ENCODE measurements at regions not wholly inside any gene's neighbourhood (a gene's known extent, or its start where the extent isn't known, plus 50 kb on each side); places are given as distances from the start of the nearest gene placed in this dataset.

DNA sequence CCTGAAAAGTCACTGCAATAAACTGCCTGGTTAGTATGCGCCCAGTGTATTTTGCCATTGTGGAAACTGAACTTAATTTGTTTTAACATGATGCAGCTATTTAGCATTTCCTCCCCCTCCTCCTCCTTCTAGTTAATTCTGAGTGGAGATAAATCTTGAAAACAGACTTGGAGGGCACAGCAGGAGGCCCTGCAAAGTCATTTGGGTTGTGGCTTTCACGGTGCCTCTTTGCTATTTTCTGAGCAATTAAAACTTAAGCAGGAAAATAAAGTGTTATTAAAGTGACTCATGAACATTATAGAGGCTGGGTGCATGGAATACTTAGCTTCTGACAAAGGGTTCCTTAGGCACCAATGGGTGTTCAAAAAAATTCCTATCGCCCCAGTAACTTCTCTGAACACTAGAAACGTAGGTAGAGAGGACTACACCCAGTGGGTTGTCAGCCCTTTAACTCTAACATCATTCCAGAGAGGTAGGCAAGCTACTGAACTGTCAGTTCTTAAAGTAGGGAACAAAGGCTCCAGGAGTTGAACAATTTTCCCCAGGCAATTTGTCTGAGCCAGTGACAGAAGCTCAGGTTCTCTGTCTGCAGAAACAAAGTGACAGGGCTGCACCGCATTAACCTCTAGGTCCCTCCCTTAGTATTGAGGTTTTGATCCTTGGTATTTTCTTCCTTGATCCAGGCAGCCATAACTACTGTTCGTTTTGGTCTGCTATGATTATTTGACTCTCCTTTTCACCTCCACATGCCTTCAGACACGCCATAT is 158.3 kb upstream of the KIT start:
- no peak for TF ChIP-seq EZH2 (IDR thresholded peaks at IDR 0.05; ENCODE audit: borderline replicate concordance, low read depth, low read length, poor library complexity, severe bottlenecking)
- TF ChIP-seq, protein P1, sequence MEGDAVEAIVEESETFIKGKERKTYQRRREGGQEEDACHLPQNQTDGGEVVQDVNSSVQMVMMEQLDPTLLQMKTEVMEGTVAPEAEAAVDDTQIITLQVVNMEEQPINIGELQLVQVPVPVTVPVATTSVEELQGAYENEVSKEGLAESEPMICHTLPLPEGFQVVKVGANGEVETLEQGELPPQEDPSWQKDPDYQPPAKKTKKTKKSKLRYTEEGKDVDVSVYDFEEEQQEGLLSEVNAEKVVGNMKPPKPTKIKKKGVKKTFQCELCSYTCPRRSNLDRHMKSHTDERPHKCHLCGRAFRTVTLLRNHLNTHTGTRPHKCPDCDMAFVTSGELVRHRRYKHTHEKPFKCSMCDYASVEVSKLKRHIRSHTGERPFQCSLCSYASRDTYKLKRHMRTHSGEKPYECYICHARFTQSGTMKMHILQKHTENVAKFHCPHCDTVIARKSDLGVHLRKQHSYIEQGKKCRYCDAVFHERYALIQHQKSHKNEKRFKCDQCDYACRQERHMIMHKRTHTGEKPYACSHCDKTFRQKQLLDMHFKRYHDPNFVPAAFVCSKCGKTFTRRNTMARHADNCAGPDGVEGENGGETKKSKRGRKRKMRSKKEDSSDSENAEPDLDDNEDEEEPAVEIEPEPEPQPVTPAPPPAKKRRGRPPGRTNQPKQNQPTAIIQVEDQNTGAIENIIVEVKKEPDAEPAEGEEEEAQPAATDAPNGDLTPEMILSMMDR (conservative IDR thresholded peaks at IDR 0.05; ENCODE audit: low read depth, low read length) = no peak
